Transverse colon (tissue), 4 donors: ENCODE measurements at regions not wholly inside any gene's neighbourhood (a gene's known extent, or its start where the extent isn't known, plus 50 kb on each side); places are given as distances from the start of the nearest gene placed in this dataset.

Experiments used
- DNase-seq: peaks from one replicate; pipeline ENCODE4 v3.0.0-alpha.2; 2019
- H3K27ac ChIP-seq, 4 donors: fragments of 200-600 bp; sonication (generic); 2 replicates each; pipeline ENCODE4 v1.5.1; 2016 to 2018; ENCODE audit warnings: inconsistent platforms in 4 of 4
- H3K27me3 ChIP-seq: fragments of 200-600 bp; sonication (generic); 2 replicates; pipeline ENCODE4 v1.5.1; 2017; ENCODE audit warnings: inconsistent platforms
- H3K36me3 ChIP-seq, 4 donors: fragments of 200-600 bp; sonication (generic); 2 replicates each; pipeline ENCODE4 v1.5.1; 2017 to 2019; ENCODE audit warnings: inconsistent platforms in 4 of 4
- H3K4me1 ChIP-seq, 4 donors: fragments of 200-600 bp; sonication (generic); 2 replicates each; pipeline ENCODE4 v1.5.1; 2017 to 2020; ENCODE audit warnings: inconsistent platforms in 4 of 4
- H3K4me3 ChIP-seq, 4 donors: fragments of 200-600 bp; sonication (generic); 1 replicate in 1 of 4; 2 replicates in 3 of 4; pipeline versions ENCODE4 v1.5.1 to v1.6.1; 2017 to 2019; ENCODE audit warnings: inconsistent platforms in 4 of 4
- H3K9me3 ChIP-seq, 2 donors: fragments of 200-600 bp; sonication (generic); 2 replicates each; pipeline ENCODE4 v1.5.1; 2017 to 2019; ENCODE audit warnings: inconsistent platforms in 2 of 2
- CTCF ChIP-seq, 5 experiments: fragments of 200-600 bp in 3 of 5; fragments of 450-650 bp in 2 of 5; sonication (generic) in 3 of 5; IDR thresholded peaks; 1 replicate in 2 of 5; 2 replicates in 3 of 5; pipeline ENCODE4 v1.5.1; 2016 to 2017; ENCODE audit warnings: antibody characterized with exemption in 5 of 5, inconsistent platforms in 3 of 5, mild to moderate bottlenecking in 2 of 5, moderate library complexity in 1 of 5
- EP300 ChIP-seq: sonication (generic); formaldehyde crosslinking; IDR thresholded peaks from one replicate; pipeline ENCODE4 v1.6.1; 2017; ENCODE audit warnings: antibody characterized with exemption, low read depth
- POLR2A ChIP-seq: fragments of 450-650 bp; IDR thresholded peaks from one replicate; pipeline ENCODE4 v1.6.1; 2016; ENCODE audit warnings: antibody characterized with exemption, mild to moderate bottlenecking, moderate library complexity
- POLR2AphosphoS5 ChIP-seq, 3 donors: sonication (generic); formaldehyde crosslinking; IDR thresholded peaks; one replicate each; pipeline ENCODE4 v1.6.1; 2016; ENCODE audit warnings: antibody characterized with exemption in 3 of 3
- WGBS, 2 donors: methylation state at CpG; one replicate each; pipeline ENCODE4 v1.1.5; 2018; ENCODE audit warnings: low coverage in 1 of 2; 5-methylcytosine and 5-hydroxymethylcytosine counted together
- in situ Hi-C, 4 donors: fragments of 200-750 bp; cut with MboI; loops; one replicate each; pipeline versions ENCODE4 v1.15.0 to v1.15.1; 2017; ENCODE audit warnings: low sequenced_read_pairs in 3 of 4, low pct_ligation_motif_present in 1 of 4, low pct_unique_long_range_greater_than_20kb in 1 of 4
- intact Hi-C: fragments of 100-400 bp; cut with DNase I; formaldehyde crosslinking; loops from one replicate; pipeline ENCODE4 v1.15.1; 2023; ENCODE audit warnings: low total_unique reads

- no peaks in the 10 kb centered on the region for H3K27me3 ChIP-seq
- intact Hi-C loops = no loop called here
- no peak for DNase-seq
- no peaks in the 10 kb centered on the region for H3K4me1 ChIP-seq
- WGBS, 2 donors = 40 to 55% methylated on average over 2 to 3 of the region's 3 CpGs
- no peak overlapping the region for H3K27ac ChIP-seq
- H3K36me3 ChIP-seq = no peaks in the 10 kb centered on the region
- TF ChIP-seq POLR2AphosphoS5 (IDR thresholded peaks at IDR 0.05) = no peak
- no peak for TF ChIP-seq CTCF (IDR thresholded peaks at IDR 0.05)
- TF ChIP-seq EP300 = no peak
- TF ChIP-seq POLR2A = no peak
- in situ Hi-C loops = no loop called here
- H3K9me3 ChIP-seq = no peaks in the 10 kb centered on the region
- H3K4me3 ChIP-seq = no peak overlapping the region
Measured at GRCh38 chr5:136513430-136513829, 148.1 kb upstream of the TRPC7 start.

- intact Hi-C loops (no loop called here), in situ Hi-C loops (no loop called here)
- no peaks in the 10 kb centered on the region for H3K4me1 ChIP-seq
- no peak overlapping the region for H3K27ac ChIP-seq
- no peaks in the 10 kb centered on the region for H3K36me3 ChIP-seq
- no peak for DNase-seq
- H3K4me3 ChIP-seq = no peak overlapping the region
- H3K9me3 ChIP-seq = no peaks in the 10 kb centered on the region
- 31 to 41% methylated on average over 2 to 3 of the region's 3 CpGs for WGBS, 2 donors
- H3K27me3 ChIP-seq = no peaks in the 10 kb centered on the region
- no peak for TF ChIP-seq CTCF (IDR thresholded peaks at IDR 0.05)
Measured at GRCh38 chr5:136511046-136511445, 145.7 kb upstream of the TRPC7 start.

- Histone ChIP-seq H3K36me3 (no peaks in the 10 kb centered on the region), H3K27ac (no peak overlapping the region), H3K9me3 (no peaks in the 10 kb centered on the region), H3K4me3 (no peak overlapping the region), H3K4me1 (no peaks in the 10 kb centered on the region), H3K27me3 (no peaks in the 10 kb centered on the region)
- DNase-seq = no peak
- intact Hi-C loops = no loop called here
- in situ Hi-C loops = no loop called here
- no peak for TF ChIP-seq POLR2A
- no peak for TF ChIP-seq EP300
- TF ChIP-seq POLR2AphosphoS5 (IDR thresholded peaks at IDR 0.05) = no peak
- TF ChIP-seq CTCF (IDR thresholded peaks at IDR 0.05) = no peak
Measured at GRCh38 chr5:136510481-136510880, 145.1 kb upstream of the TRPC7 start.

- DNase-seq = no peak
- no peak overlapping the region for H3K4me3 ChIP-seq
- 18% methylated on average over 1 of the region's 1 CpG; no CpG with 5 or more reads in 1 of the 2 donors for WGBS, 2 donors
- no peak for TF ChIP-seq POLR2AphosphoS5 (IDR thresholded peaks at IDR 0.05)
- no peak for TF ChIP-seq POLR2A
- no peak for TF ChIP-seq EP300
- no peak for TF ChIP-seq CTCF (IDR thresholded peaks at IDR 0.05)
- intact Hi-C loops = no loop called here
- no peaks in the 10 kb centered on the region for H3K36me3 ChIP-seq
- H3K27me3 ChIP-seq = no peaks in the 10 kb centered on the region
- in situ Hi-C loops = no loop called here
- H3K9me3 ChIP-seq = no peaks in the 10 kb centered on the region
- no peak overlapping the region for H3K27ac ChIP-seq
- no peaks in the 10 kb centered on the region for H3K4me1 ChIP-seq
Measured at GRCh38 chr5:136506131-136506530, 140.8 kb upstream of the TRPC7 start.
